ENCODE measurements at regions not wholly inside any gene's neighbourhood (a gene's known extent, or its start where the extent isn't known, plus 50 kb on each side); places are given as distances from the start of the nearest gene placed in this dataset.

DNA sequence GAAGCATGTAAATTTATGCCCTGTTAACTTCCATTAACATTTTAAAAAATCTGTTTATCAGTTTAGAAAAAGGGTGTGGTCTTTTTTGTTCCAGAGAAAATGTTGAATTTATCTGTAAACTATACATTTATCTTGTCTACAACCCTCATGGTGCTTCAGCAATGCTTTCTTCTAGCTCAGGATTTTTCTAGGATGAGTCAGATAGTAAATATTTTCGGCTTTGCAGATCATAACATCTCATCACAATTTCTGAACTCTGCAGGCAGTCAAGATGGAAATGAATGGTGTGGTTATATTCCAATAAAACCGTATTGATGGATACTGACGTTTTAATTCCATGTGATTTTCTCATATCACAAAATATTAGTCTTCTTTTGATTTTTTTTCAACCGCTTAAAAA is 70.5 kb upstream of the FOXB1 start:
- Histone ChIP-seq H3K4me3 (ENCODE audit: low read length in 2 of 2) (no peak overlapping the region), H3K27ac (ENCODE audit: low read depth in 2 of 2, low read length in 2 of 2) (no peak overlapping the region), H3K27me3 (ENCODE audit: control insufficient read depth in 2 of 2, insufficient read depth in 2 of 2, low read length in 2 of 2) (no peaks in the 10 kb centered on the region), H3K9me3 (ENCODE audit: control insufficient read depth in 2 of 2, low read length in 2 of 2) (no peaks in the 10 kb centered on the region), H3K9ac (ENCODE audit: low read depth in 1 of 2, low read length in 2 of 2) (no peak overlapping the region), H3K4me1 (ENCODE audit: control insufficient read depth in 2 of 2, insufficient read depth in 2 of 2, low read length in 2 of 2) (no peaks in the 10 kb centered on the region), H3K36me3 (ENCODE audit: control insufficient read depth in 2 of 2, insufficient read depth in 2 of 2, low read length in 2 of 2) (no peaks in the 10 kb centered on the region)

GRCh38 chr15:59931646-59932261 is 72.4 kb upstream of the FOXB1 start:
- Histone ChIP-seq H3K9me3 (ENCODE audit: control insufficient read depth in 2 of 2, low read length in 2 of 2) (no peaks in the 10 kb centered on the region), H3K36me3 (ENCODE audit: control insufficient read depth in 2 of 2, insufficient read depth in 2 of 2, low read length in 2 of 2) (no peaks in the 10 kb centered on the region), H3K27me3 (ENCODE audit: control insufficient read depth in 2 of 2, insufficient read depth in 2 of 2, low read length in 2 of 2) (no peaks in the 10 kb centered on the region), H3K27ac (ENCODE audit: low read depth in 2 of 2, low read length in 2 of 2) (no peak overlapping the region), H3K4me3 (ENCODE audit: low read length in 2 of 2) (no peak overlapping the region), H3K9ac (ENCODE audit: low read depth in 1 of 2, low read length in 2 of 2) (no peak overlapping the region), H3K4me1 (ENCODE audit: control insufficient read depth in 2 of 2, insufficient read depth in 2 of 2, low read length in 2 of 2) (no peaks in the 10 kb centered on the region)

DNA sequence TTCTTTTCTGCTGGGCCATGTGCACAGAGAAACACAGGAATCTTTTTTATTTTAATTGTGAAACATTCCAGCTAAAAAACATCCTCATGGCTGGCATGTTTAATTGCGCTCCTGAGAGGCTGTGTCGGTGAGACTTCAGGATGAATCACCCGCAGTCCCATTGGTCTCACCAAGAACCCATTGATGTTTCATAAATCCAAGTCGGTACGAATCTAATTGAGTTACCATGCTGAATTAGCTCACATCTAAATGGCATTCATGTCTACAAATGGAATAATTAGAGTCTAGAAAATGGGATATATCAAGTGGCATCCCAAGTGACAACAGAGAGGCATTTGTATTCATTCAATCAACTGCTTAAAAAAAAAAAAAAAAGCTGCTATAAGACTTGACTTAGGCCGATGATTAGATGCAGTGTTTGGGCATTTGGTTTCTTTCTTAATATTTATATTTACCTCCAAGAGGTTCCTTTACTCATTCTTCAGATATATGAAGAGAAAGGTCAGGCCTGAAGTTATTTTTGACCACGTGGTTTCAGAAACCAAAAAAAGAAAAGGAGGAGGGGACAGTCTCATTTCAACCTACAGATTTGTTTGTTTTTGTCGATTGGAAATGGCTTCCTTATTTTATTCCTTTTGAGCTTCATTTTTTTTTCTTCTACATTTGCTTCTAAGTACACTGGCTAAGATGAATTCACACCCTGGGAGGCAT is 79.1 kb upstream of the FOXB1 start:
- Histone ChIP-seq H3K4me3 (ENCODE audit: low read length in 2 of 2) (no peak overlapping the region), H3K27me3 (ENCODE audit: control insufficient read depth in 2 of 2, insufficient read depth in 2 of 2, low read length in 2 of 2) (no peaks in the 10 kb centered on the region), H3K27ac (ENCODE audit: low read depth in 2 of 2, low read length in 2 of 2) (no peak overlapping the region), H3K36me3 (ENCODE audit: control insufficient read depth in 2 of 2, insufficient read depth in 2 of 2, low read length in 2 of 2) (no peaks in the 10 kb centered on the region), H3K9me3 (ENCODE audit: control insufficient read depth in 2 of 2, low read length in 2 of 2) (no peaks in the 10 kb centered on the region), H3K9ac (ENCODE audit: low read depth in 1 of 2, low read length in 2 of 2) (no peak overlapping the region), H3K4me1 (ENCODE audit: control insufficient read depth in 2 of 2, insufficient read depth in 2 of 2, low read length in 2 of 2) (no peaks in the 10 kb centered on the region)

DNA sequence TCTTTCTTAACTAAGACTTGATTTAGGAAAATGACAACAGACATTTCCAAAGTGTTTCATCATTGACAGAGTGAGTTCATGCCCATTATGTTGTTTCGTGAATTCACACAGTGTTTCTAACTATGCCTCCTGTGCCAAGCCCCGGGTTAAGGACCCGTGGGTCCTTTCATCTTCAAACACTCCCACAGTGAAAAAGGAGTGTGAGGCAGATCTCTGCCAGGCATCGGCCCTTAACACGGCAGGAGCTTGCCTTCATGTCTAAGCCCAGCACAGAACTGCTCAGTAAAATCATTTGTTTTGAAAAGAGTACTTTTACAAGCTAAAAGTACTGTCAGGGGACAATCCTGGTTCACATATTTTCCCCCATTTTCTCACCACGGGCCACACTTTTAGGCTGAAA is 80.0 kb upstream of the FOXB1 start:
- Histone ChIP-seq H3K4me1 (ENCODE audit: control insufficient read depth in 2 of 2, insufficient read depth in 2 of 2, low read length in 2 of 2) (no peaks in the 10 kb centered on the region), H3K27me3 (ENCODE audit: control insufficient read depth in 2 of 2, insufficient read depth in 2 of 2, low read length in 2 of 2) (no peaks in the 10 kb centered on the region), H3K9ac (ENCODE audit: low read depth in 1 of 2, low read length in 2 of 2) (no peak overlapping the region), H3K36me3 (ENCODE audit: control insufficient read depth in 2 of 2, insufficient read depth in 2 of 2, low read length in 2 of 2) (no peaks in the 10 kb centered on the region), H3K9me3 (ENCODE audit: control insufficient read depth in 2 of 2, low read length in 2 of 2) (no peaks in the 10 kb centered on the region), H3K4me3 (ENCODE audit: low read length in 2 of 2) (no peak overlapping the region), H3K27ac (ENCODE audit: low read depth in 2 of 2, low read length in 2 of 2) (no peak overlapping the region)

DNA sequence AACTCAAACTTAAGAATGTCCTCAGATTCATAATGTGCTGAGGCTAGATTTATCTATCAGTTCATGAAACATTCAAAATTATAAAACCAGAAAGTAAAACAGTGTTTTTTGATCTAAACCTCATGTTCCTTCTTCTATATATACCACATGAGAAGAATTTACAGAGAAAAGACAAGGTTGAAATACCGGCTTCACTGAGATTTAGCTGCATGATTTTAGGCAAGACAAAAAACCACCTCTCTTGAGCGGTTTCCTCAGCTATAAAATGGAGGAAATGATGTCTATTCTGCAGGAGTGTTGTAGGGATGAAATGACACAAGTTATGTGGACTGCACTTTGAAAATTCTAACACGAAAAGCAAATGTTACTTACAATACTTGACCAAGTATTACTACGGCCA is 80.6 kb upstream of the FOXB1 start:
- H3K36me3 ChIP-seq (ENCODE audit: control insufficient read depth in 2 of 2, insufficient read depth in 2 of 2, low read length in 2 of 2) = no peaks in the 10 kb centered on the region
- H3K4me1 ChIP-seq (ENCODE audit: control insufficient read depth in 2 of 2, insufficient read depth in 2 of 2, low read length in 2 of 2) = no peaks in the 10 kb centered on the region
- no peaks in the 10 kb centered on the region for H3K27me3 ChIP-seq (ENCODE audit: control insufficient read depth in 2 of 2, insufficient read depth in 2 of 2, low read length in 2 of 2)
- H3K9ac ChIP-seq (ENCODE audit: low read depth in 1 of 2, low read length in 2 of 2) = no peak overlapping the region
- no peak overlapping the region for H3K27ac ChIP-seq (ENCODE audit: low read depth in 2 of 2, low read length in 2 of 2)
- H3K9me3 ChIP-seq (ENCODE audit: control insufficient read depth in 2 of 2, low read length in 2 of 2) = no peaks in the 10 kb centered on the region
- H3K4me3 ChIP-seq (ENCODE audit: low read length in 2 of 2) = no peak overlapping the region

DNA sequence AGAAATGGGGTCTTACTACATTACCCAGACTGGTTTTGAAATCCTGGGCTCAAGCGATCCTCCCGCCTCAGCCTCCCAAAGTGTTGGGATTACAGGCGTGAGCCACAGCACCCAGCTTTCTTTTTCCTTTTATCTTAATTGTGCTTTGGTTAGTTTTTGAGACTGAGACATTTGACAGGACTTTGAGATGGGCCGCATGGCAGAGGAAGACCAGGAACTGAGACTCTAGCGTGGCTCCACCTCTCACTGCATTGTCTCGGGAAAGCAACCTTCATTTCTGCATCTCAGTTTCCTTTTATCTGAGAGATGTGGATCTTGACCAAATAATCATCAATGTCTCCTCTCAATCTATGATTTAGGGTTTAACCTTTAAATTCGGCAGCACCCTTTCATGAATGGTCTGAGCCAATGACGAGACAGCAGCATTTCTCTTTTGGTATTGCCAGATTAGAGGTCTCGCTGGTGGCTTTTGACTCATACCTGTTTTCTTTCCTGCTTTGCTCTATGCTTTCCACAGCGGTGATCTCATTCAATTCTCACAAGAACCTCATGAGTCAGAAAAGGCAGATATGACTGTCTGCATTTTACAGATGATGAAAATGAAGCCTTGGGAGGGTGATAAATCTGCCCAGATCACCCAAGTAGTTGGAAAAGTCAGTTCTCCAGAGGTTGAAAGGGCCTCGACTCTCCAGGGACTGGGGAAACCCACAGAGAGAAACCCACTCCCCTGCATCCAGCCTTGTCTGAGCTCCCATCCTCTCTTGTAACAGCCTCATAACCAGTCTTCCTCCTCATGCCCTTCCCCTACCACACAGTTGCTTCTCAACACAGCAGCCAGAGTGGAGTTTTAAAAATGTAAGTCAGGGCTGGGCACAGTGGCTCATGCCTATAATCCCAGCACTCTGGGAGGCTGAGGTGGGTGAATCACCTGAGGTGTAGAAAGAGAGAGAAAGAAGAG is 84.8 kb upstream of the FOXB1 start:
- Histone ChIP-seq H3K27ac (ENCODE audit: low read depth in 2 of 2, low read length in 2 of 2) (no peak overlapping the region), H3K4me3 (ENCODE audit: low read length in 2 of 2) (no peak overlapping the region), H3K9me3 (ENCODE audit: control insufficient read depth in 2 of 2, low read length in 2 of 2) (no peaks in the 10 kb centered on the region), H3K27me3 (ENCODE audit: control insufficient read depth in 2 of 2, insufficient read depth in 2 of 2, low read length in 2 of 2) (peaks cover 0 to 4% of the 10 kb centered on the region in 2 donors), H3K4me1 (ENCODE audit: control insufficient read depth in 2 of 2, insufficient read depth in 2 of 2, low read length in 2 of 2) (no peaks in the 10 kb centered on the region), H3K9ac (ENCODE audit: low read depth in 1 of 2, low read length in 2 of 2) (no peak overlapping the region), H3K36me3 (ENCODE audit: control insufficient read depth in 2 of 2, insufficient read depth in 2 of 2, low read length in 2 of 2) (no peaks in the 10 kb centered on the region)

DNA sequence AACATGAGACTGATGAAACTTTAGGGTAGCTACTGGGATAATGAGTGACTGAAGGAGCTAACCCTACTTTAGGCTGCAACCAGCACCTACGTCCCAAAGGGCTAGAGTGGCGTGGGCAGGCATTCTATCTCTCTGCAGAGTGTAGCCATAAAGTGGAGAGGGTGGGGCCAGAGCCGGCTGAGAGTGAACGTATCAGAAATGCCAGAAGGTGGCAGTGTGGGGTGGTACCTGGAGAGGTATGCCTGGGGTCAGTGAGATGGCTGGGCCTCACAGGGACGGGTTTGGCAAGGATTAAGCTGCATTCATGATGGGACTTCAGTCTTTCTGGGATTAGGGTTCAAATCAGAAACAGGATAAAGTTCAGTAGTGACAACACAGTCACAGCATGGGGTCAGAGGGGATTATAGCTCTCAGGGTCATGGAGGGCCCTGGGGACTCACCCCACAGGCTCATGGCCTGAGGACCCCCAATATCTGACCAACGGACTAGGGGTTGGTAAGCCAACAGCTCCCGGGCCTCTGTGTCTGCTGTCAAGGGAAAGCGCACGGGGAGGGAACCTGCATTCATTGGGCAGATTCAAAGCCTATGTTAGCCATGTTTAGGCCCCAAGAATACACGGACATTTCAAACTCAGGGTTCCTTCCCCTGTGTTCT is 86.5 kb upstream of the FOXB1 start:
- Histone ChIP-seq H3K4me1 (ENCODE audit: control insufficient read depth in 2 of 2, insufficient read depth in 2 of 2, low read length in 2 of 2) (no peaks in the 10 kb centered on the region), H3K27ac (ENCODE audit: low read depth in 2 of 2, low read length in 2 of 2) (no peak overlapping the region), H3K9ac (ENCODE audit: low read depth in 1 of 2, low read length in 2 of 2) (no peak overlapping the region), H3K27me3 (ENCODE audit: control insufficient read depth in 2 of 2, insufficient read depth in 2 of 2, low read length in 2 of 2) (peaks cover 0 to 8% of the 10 kb centered on the region in 2 donors), H3K4me3 (ENCODE audit: low read length in 2 of 2) (no peak overlapping the region), H3K9me3 (ENCODE audit: control insufficient read depth in 2 of 2, low read length in 2 of 2) (no peaks in the 10 kb centered on the region), H3K36me3 (ENCODE audit: control insufficient read depth in 2 of 2, insufficient read depth in 2 of 2, low read length in 2 of 2) (no peaks in the 10 kb centered on the region)

DNA sequence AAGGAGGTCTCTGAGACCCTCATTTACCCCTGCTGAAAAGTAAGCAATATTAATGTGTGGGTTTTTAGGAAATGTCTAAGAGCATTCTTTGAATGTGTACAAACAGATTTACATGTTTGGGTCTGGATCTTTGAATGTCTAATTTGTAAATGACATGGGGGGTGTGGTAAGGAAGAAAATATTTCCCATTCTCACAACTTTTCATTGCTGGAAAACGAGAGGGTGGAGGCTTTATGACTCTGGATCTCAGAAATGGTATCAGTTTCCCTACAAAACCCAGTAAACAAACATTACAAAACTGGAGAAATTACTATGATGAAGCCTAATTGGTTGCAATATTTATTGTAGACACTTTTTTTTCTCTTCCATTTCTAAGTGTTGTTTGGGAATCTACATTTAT is 98.1 kb upstream of the FOXB1 start:
- Histone ChIP-seq H3K4me3 (ENCODE audit: low read length in 2 of 2) (no peak overlapping the region), H3K9me3 (ENCODE audit: control insufficient read depth in 2 of 2, low read length in 2 of 2) (no peaks in the 10 kb centered on the region), H3K9ac (ENCODE audit: low read depth in 1 of 2, low read length in 2 of 2) (no peak overlapping the region), H3K27ac (ENCODE audit: low read depth in 2 of 2, low read length in 2 of 2) (no peak overlapping the region), H3K27me3 (ENCODE audit: control insufficient read depth in 2 of 2, insufficient read depth in 2 of 2, low read length in 2 of 2) (peaks cover 3 to 7% of the 10 kb centered on the region in 2 donors), H3K36me3 (ENCODE audit: control insufficient read depth in 2 of 2, insufficient read depth in 2 of 2, low read length in 2 of 2) (no peaks in the 10 kb centered on the region), H3K4me1 (ENCODE audit: control insufficient read depth in 2 of 2, insufficient read depth in 2 of 2, low read length in 2 of 2) (no peaks in the 10 kb centered on the region)

DNA sequence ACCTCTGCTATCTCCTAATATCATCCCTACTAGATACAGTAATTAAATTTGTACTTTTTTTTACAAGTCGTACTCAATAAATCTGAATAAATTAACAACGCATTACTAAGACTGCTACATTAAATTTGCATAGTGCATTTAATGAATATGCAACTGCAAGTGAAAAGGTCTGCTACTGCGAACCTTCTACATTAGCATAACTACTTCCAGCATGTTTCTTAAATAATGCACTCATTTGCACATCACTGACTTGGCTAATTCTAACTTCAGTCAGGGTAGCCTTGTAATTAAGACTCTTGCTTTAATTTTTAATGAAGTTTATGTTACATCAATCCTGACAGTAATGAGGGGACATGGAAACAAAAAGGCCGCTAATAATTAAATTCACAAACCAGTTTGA is 98.9 kb upstream of the FOXB1 start:
- Histone ChIP-seq H3K27me3 (ENCODE audit: control insufficient read depth in 2 of 2, insufficient read depth in 2 of 2, low read length in 2 of 2) (peaks cover 3 to 7% of the 10 kb centered on the region in 2 donors), H3K4me3 (ENCODE audit: low read length in 2 of 2) (no peak overlapping the region), H3K4me1 (ENCODE audit: control insufficient read depth in 2 of 2, insufficient read depth in 2 of 2, low read length in 2 of 2) (no peaks in the 10 kb centered on the region), H3K9me3 (ENCODE audit: control insufficient read depth in 2 of 2, low read length in 2 of 2) (no peaks in the 10 kb centered on the region), H3K36me3 (ENCODE audit: control insufficient read depth in 2 of 2, insufficient read depth in 2 of 2, low read length in 2 of 2) (no peaks in the 10 kb centered on the region), H3K27ac (ENCODE audit: low read depth in 2 of 2, low read length in 2 of 2) (no peak overlapping the region), H3K9ac (ENCODE audit: low read depth in 1 of 2, low read length in 2 of 2) (no peak overlapping the region)
